Stimulated activated CD4-positive, alpha-beta T cell treated with anti-CD3 and anti-CD28 coated beads, TNF-alpha, amount 100 ng/mL, for 24 hours (primary cell): ENCODE measurements at regions not wholly inside any gene's neighbourhood (a gene's known extent, or its start where the extent isn't known, plus 50 kb on each side); places are given as distances from the start of the nearest gene placed in this dataset.

Source experiments
- DNase-seq, 3 experiments: peaks; one replicate each; pipeline ENCODE4 v3.0.0-alpha.2; 2020; ENCODE audit warnings: low read depth in 3 of 3

GRCh38 chr4:160831165-160831922, 1332.5 kb downstream of the FSTL5 start:
- DNase-seq = no peak

GRCh38 chr4:160835789-160836188, 1328.0 kb downstream of the FSTL5 start:
- no peak for DNase-seq

- no peak for DNase-seq
Observed at GRCh38 chr4:160836431-160836830, 1327.4 kb downstream of the FSTL5 start.

- no peak for DNase-seq
Observed at GRCh38 chr4:160846121-160846520, 1317.7 kb downstream of the FSTL5 start.

- no peak for DNase-seq
Observed at GRCh38 chr4:160847228-160847627, 1316.6 kb downstream of the FSTL5 start.

GRCh38 chr4:160848489-160848888, 1315.3 kb downstream of the FSTL5 start:
- DNase-seq = no peak

GRCh38 chr4:160848901-160849760, 1314.7 kb downstream of the FSTL5 start:
- DNase-seq = no peak

GRCh38 chr4:160864253-160864652, 1299.5 kb downstream of the FSTL5 start:
- no peak for DNase-seq

- no peak for DNase-seq
Observed at GRCh38 chr4:160869899-160870298, 1293.9 kb downstream of the FSTL5 start.

GRCh38 chr4:160872491-160872890, 1291.3 kb downstream of the FSTL5 start:
- DNase-seq = no peak

GRCh38 chr4:160877087-160877790, 1286.6 kb downstream of the FSTL5 start:
- DNase-seq = no peak

- DNase-seq = no peak
Observed at GRCh38 chr4:160880180-160880579, 1283.6 kb downstream of the FSTL5 start.

GRCh38 chr4:160887668-160888067, 1276.1 kb downstream of the FSTL5 start:
- DNase-seq = no peak

- DNase-seq = no peak
Observed at GRCh38 chr4:160894128-160894527, 1269.7 kb downstream of the FSTL5 start.

GRCh38 chr4:160894809-160895208, 1269.0 kb downstream of the FSTL5 start:
- no peak for DNase-seq

GRCh38 chr4:160927311-160927710, 1236.5 kb downstream of the FSTL5 start:
- no peak for DNase-seq

GRCh38 chr4:160928482-160928881, 1235.3 kb downstream of the FSTL5 start:
- no peak for DNase-seq

- no peak for DNase-seq
Observed at GRCh38 chr4:160947653-160948052, 1216.1 kb downstream of the FSTL5 start.

- DNase-seq = no peak
Observed at GRCh38 chr4:160956875-160957274, 1206.9 kb downstream of the FSTL5 start.

- no peak for DNase-seq
Observed at GRCh38 chr4:160969925-160970324, 1193.9 kb downstream of the FSTL5 start.

- DNase-seq = no peak
Observed at GRCh38 chr4:160980091-160980490, 1183.7 kb downstream of the FSTL5 start.

GRCh38 chr4:160981083-160981482, 1182.7 kb downstream of the FSTL5 start:
- DNase-seq = no peak
